IPS-NIHi7 (cell line): ENCODE measurements at regions not wholly inside any gene's neighbourhood (a gene's known extent, or its start where the extent isn't known, plus 50 kb on each side); places are given as distances from the start of the nearest gene placed in this dataset.
A peak's percentile ranks its signal among the peaks of the same experiment; 100 is the strongest.

Experiments
- DNase-seq: peaks from one replicate; pipeline ENCODE4 v3.0.0; 2012; ENCODE audit warnings: mixed read lengths; ENCODE audit errors: extremely low spot score

DNA sequence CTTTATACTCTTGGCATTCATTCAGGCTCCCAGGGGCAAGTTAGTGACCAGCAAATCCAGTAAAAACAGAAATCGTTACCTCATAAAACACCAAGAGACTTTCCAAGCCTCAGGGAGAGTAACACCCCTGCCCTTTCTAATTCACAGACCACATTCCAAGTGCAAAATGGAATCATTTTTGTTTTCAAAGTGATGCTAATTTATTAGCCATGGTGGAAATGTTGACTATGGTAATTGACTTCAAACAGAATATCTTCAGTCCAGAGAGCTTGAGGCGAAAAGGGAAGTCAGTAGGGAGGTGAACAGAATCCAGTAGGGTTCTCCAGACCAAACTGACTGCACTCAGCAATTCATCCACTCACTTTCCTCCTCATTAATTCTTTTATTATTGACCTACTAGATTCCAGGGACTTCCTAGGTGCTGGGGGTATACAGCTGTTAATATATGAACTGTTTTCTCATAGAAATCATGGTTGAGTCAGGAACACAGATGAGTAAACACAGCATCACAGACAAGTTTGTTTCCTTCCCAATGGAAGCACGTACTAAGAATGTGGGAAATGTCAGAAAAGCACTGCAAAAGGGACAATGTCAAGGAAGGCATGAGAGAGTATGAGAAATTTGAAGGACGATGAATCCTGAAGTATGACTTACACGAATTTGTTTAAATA lies 388.5 kb upstream of the C1orf87 start:
- DNase-seq, result no peak

DNA sequence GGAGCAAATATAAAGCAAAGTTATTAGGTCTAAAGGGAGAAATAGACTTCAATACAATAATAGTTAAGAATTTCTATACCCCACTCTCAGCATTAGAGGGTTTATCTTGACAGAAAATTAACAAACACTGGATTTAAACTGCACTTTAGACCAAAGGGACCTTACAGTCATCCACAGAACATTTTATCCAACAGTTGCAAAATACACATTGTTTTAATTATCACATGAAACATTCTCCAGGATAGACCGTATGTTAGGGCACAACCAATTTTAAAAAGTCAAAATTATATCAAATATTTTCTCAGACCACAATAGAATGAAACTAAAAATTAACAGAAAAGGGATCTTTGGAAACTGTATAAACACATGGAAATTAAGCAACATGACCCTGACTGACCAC lies 384.5 kb upstream of the C1orf87 start:
- no peak for DNase-seq

DNA sequence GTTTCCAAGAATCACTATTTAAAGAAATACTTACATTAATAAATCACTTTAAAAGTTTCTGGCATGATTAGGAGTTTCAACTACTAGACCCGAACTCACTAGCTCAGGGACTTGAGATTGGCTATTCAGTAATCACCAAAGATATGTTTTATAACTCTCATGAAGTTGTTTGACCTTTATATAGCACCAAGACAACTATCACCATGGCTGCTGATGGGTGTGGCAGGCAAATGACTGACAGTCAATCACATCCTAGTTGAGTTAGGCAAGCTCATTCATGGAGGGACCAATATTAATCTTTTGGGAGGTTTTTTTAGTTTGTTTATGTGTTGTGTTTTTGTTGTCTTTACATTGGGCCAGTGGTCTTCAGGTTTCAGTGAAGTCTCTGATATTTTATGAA lies 376.3 kb upstream of the C1orf87 start:
- no peak for DNase-seq

- DNase-seq, result no peak
Observed at GRCh38 chr1:60448850-60449249, 375.3 kb upstream of the C1orf87 start.

- no peak for DNase-seq
Observed at GRCh38 chr1:60444680-60445079, 371.1 kb upstream of the C1orf87 start.

DNA sequence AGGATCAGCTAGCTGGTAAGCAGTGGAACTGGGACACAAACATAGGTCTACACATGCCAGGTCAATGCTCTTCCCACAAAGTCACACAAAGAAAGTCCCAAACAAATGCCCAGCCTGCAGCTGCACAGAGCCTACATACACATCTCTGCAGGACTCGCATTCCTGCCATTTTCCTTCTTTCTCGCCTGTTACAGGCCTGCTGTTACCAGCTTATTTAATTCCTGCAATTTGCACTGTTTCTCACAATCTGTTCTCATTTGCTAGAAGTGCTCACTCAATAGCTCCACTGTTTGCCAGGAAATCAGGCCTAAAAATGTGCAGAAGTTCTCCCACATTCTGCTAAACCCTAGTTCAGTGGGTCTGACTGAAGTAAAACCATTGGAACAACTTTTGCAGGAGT lies 362.6 kb upstream of the C1orf87 start:
- DNase-seq, result no peak

DNA sequence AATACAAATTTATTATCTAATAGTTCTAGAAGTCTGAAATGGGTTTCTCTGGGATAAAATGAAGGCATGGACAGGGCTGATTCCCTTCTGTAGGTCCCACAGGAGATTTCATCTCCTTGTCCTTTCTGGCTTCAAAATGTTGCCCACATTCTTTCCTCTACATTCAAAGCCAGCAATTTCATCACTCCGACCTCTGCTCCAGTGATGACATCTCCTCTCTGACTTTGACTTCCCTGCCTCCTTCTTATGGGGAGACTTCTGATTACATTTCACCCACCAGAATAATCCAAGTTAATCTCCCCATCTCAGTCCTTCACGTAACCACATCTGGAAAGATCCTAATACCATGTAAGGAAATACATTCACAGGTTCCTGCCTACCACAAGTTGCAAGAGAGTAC lies 358.0 kb upstream of the C1orf87 start:
- DNase-seq, result no peak

DNA sequence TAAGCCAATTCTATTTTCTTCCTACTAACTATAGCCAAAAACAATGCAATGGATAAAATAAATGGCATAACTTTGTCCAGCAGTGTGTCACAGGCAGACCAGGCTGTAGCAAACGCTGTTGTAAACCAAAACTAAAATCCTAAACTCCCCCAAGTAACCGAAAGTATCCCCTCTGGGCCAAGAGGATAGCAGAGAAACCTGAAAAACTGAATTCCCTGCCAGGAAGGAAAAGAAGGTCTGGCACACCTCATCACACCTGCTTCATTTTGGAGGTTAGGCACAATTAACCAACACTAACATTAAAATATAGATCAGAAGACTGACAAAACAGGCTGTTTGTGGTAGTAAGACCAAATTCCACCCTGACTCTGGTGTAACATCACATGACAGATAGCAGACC lies 356.8 kb upstream of the C1orf87 start:
- no peak for DNase-seq

GRCh38 chr1:60428127-60428526 lies 354.6 kb upstream of the C1orf87 start:
- no peak for DNase-seq

GRCh38 chr1:60427701-60428100 lies 354.1 kb upstream of the C1orf87 start:
- DNase-seq, result no peak

DNA sequence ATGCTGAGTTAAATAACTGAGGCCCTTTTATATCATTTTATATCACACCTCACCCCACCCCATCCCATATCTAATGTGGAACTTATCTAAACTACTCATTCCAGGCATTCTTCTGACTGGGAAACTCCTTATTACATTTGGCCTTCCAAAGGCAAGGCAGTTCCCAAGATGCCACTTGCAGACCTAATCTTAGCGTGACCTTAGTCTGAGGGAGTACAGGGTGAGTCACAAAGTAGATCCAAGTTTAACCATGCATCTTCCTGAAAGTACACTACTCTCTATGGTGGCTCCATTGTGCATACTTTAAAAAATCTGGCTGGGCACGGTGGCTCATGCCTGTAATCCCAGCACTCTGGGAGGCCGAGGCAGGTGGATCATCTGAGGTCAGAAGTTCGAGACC lies 353.6 kb upstream of the C1orf87 start:
- no peak for DNase-seq

- DNase-seq, result peak; percentile 67
Observed at GRCh38 chr1:60425528-60425927, 352.0 kb upstream of the C1orf87 start.

DNA sequence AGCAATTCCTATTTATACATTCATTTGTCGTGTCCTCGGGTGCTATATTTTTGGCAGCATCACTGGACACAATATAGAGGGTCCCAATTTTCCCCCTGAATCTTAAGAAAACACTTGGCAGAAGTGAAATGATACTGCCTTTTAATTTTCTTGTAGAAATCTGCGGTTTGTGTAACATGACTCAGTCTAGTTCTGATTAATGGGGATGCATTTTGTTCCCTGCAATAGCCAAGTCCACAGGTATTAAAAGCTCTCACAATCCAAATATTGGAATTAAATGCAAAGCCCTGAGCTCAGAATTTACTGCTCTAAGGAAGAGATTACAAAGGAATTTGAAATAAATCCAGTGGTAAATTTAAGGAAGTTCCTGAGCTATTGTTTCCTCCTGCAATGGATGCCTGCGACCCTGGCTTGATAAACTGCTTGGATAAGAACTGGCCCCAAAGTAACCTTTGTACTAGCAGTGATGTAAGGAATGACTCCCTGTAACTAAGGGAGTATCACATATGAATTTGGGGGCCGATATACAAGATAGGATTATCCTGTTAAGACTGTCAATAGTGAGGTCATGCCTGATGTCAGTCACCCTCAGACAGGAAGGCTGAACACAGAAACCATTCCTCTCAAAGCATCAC lies 349.7 kb upstream of the C1orf87 start:
- no peak for DNase-seq

- no peak for DNase-seq
Observed at GRCh38 chr1:60421965-60422364, 348.4 kb upstream of the C1orf87 start.

DNA sequence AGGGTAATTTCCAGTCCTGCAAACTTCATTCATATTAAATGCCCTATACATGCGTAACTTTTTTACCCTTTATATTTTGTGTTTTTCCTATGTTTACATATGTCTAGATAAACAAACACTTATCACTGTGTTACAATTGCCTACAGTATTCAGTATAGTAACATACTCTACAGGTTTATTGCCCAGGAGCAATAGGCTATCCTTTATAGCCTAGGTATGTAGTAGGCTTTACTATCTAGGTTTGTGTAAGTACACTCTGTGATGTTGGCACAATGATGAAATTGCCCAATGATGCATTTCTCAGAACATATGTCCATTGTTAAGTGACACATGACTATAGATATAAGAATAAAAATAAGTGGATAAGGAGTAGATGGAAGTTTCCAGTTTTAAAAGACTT lies 345.5 kb upstream of the C1orf87 start:
- no peak for DNase-seq

GRCh38 chr1:60415696-60416095 lies 342.1 kb upstream of the C1orf87 start:
- DNase-seq, result no peak

DNA sequence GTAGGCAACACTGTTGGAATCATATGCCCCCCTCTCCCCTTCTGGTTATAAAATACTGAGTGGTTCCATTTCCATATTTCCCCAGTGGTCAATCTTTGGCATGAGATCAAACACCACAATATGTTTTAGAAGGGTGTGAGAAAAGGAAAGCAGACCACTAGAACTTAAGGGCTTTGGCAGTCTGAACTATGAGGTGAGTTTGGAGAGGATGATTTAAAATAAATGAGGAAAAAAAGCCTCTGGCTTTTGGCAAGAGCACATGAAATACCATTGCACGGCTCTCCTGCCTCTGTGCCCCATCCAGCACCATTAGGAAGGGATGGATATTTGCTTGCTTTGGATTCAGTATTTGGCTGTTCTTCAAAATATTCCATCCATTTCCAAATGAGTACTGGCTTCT lies 339.5 kb upstream of the C1orf87 start:
- no peak for DNase-seq

DNA sequence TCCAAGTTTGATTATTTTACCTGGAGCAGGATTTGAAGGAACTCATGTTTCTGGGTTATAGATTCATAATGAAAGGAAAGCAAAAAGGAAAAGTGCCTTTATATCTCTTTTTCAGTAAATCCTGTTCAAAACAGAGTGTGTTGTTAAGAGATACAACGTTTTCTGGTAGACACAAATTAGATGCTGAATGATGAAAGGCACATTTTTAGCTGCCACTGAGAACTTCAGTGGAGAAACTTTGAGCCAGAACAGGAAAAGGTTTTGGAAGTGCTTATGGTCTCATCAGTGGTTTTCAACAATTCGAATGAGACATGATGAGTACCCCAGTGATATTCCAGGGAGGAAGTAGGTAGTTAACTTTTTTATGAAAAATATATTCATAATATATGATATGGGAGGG lies 338.0 kb upstream of the C1orf87 start:
- no peak for DNase-seq

DNA sequence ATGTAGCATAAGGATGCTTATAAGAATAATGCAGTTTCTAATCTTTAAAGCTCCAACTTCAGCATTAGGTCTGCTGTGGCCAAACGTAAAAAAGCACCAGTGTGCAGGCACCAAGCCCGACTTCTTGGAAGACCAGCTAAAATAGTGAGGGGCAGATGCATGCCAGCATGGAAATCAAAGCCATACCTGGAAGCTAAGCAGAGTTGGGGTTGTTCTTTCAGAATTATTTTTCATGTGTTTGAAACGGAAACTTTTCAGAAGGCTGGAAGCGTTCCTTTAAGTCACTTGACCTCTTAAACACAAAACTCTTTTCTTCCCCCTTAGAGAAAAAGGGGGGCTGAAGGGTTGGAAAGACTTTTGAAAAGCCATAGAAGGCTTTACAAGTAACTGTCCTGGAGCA lies 329.2 kb upstream of the C1orf87 start:
- DNase-seq, result no peak

GRCh38 chr1:60402216-60402615 lies 328.6 kb upstream of the C1orf87 start:
- no peak for DNase-seq

DNA sequence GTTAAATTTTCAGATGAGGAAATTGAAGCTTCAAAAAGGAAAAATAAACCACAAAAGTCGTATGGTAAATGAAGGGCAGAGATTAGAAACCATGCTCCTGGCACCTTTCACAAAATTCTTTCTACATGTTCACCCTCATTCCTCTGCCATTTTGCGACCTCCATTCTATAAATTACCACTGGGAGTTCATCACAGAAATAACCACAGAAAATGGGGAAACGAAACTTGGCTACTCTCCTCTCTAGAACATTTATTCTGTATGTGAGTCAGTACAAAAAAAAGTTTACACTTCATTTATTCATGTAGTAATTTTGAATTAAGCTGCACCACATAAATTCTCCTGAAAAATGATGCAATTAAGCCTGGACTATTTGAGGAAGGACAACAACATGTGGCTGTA lies 320.9 kb upstream of the C1orf87 start:
- no peak for DNase-seq

DNA sequence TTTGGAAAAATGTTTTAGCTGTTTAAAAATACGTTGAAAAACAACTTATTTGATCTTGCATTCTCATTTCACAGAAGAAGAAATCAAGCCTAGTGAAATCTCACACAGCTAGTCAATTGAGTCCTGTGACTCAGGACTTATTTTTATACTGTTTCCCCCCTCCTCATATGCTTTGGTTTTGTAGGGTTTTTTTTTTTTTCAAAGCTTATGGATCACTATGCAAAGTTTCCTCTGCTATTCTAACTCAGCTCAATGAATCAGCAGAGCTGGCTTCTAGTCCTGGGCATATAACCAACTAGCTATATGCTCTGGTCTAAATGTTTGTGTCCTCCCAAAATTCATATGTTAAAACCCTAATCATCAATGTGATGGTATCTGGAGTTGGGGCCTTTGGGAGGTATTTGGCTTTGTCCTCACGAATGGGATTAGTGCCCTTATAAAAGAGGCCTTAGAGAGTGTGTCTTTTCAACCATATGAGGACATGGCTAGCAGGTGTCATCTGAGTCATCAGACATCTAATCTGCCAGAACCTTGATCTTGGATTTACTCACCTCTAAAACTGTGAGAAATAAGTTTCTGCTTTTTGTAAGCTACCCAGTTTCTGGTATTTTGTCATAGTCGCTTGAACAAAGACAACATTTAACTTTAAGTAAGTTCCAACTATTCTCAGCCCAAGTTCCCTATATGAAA lies 317.2 kb upstream of the C1orf87 start:
- no peak for DNase-seq
